AG08395 (cell line): ENCODE measurements at regions not wholly inside any gene's neighbourhood (a gene's known extent, or its start where the extent isn't known, plus 50 kb on each side); places are given as distances from the start of the nearest gene placed in this dataset.

ENCODE experiments used
- DNase-seq: peaks from one replicate; pipeline ENCODE4 v3.0.0; 2012; ENCODE audit warnings: mixed read lengths, low spot score

DNA sequence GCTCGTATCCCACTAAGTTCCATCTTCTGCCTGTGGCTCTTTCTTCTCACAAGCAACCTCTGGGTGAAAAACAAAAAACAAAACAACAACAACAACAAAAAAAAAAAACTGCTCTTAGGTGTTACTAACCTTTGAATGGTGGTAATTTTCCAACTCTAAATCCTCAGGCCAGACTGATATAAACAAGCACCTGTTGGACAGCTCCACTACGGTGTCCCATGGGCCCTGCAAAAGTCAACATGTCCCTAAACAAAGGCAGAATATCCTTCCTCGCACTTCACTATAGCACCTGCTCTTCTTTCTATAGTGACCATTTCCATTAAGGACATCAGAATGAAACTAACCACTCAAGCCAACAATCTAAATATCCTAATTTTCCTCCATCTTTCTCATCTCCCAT is 54.6 kb upstream of the PARM1 start:
- no peak for DNase-seq

DNA sequence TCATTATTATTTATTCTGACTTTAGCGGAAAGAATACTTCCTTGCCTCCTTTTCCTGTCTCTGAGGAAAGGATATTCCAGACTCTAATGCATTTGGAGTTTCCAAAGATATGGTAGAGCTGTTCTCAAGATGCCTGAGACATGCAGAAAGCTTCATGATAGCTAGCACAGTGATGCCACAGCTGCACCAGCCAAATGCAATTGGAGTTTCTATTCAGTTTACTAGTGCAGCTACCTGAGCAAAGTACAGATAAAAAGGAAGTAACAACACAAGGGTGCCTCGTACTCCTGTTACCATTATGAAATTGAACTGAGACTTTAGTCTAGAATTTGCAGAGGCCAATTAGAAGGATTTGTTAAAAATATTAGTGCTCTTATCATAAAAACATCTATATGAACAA is 57.5 kb upstream of the PARM1 start:
- DNase-seq: no peak

DNA sequence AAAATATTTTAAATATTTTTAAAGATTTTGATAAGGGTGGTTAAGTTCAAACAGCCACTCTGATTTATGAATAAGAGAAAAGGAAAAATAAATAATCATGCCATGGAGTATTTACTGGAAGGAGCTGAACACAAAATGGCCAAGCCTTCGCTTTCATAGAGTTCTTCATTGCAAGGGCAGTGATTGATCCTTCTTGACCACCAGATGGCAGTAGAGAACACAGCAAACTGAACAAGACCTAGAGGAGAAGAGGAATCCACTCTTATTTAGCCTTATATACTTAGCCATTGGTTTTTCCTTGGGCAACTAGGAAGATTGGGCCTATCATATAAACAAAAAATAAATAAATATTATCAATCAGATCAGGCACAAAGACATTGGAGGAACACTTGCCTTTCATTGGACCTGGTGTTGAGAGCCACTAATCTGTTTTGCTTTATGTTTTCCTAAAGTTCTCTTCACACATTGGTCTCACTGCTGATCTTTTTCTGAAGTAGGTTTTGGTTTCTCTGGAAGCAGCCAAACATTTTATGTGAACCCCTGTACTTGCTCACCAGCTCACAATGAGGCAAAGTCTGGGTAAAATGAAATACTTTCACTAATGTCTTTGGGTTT is 58.1 kb upstream of the PARM1 start:
- peak; percentile 61 for DNase-seq

DNA sequence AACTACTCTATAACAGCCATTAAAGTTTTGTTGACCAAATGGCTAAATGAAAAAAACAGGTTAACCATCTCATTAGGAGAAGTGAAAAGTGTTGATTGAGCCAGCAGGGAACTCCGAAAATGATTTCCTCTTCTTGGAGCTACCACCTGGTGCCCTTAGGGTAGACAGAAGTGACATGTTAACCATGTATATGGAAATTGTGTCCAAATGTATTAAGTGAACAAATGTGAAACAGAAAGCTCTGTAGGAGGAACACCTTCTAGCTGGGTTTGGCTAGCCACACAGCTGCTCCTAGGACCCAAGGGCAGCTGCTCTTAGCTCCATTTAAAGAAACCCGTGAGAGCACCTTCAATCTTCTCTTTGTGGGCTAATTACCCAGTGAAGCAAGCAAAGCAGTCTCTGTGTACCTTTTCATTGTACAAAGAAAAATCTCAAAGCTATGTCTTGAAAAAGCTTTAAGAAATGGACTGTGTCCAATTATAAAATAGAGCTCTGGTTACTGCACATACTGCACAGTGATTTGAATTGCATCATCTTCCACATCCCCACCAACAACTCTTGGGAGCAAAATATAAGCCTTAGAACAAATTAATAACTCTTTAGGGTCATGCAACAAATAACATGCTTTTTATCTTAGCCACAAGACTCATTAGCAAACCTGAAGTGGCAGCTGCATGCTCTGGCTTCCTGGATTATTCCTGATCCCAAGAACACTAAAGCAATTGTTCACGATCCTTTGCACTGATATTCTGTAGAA is 59.2 kb upstream of the PARM1 start:
- DNase-seq: no peak

GRCh38 chr4:74858921-74859562 is 64.7 kb upstream of the BTC start:
- DNase-seq: no peak

GRCh38 chr4:74855879-74856278 is 61.6 kb upstream of the BTC start:
- no peak for DNase-seq

GRCh38 chr4:74848774-74849173 is 54.5 kb upstream of the BTC start:
- DNase-seq: no peak

- DNase-seq: no peak
These were observed 51.5 kb upstream of the BTC start for GRCh38 chr4:74845834-74846233.
